Dermis blood vessel endothelial cell (primary cell): ENCODE measurements at regions not wholly inside any gene's neighbourhood (a gene's known extent, or its start where the extent isn't known, plus 50 kb on each side); places are given as distances from the start of the nearest gene placed in this dataset.
"Not testable (repeated sequence)": the region's sequence is repeated elsewhere in the genome, so short reads cannot be mapped to it uniquely, and the experiment has no call there.

Experiments
- DNase-seq: peaks from one replicate; pipeline ENCODE4 v3.0.0; 2010

- DNase-seq = no peak
Observed at GRCh38 chr5:152529440-152529839, 124.4 kb upstream of the NMUR2 start.

GRCh38 chr5:152532714-152533113 is 127.6 kb upstream of the NMUR2 start:
- DNase-seq = peak; percentile 73

- DNase-seq = no peak
Observed at GRCh38 chr5:152534641-152535040, 129.6 kb upstream of the NMUR2 start.

- no peak for DNase-seq
Observed at GRCh38 chr5:152542741-152543140, 137.7 kb upstream of the NMUR2 start.

- no peak for DNase-seq
Observed at GRCh38 chr5:152546493-152546892, 141.4 kb upstream of the NMUR2 start.

DNA sequence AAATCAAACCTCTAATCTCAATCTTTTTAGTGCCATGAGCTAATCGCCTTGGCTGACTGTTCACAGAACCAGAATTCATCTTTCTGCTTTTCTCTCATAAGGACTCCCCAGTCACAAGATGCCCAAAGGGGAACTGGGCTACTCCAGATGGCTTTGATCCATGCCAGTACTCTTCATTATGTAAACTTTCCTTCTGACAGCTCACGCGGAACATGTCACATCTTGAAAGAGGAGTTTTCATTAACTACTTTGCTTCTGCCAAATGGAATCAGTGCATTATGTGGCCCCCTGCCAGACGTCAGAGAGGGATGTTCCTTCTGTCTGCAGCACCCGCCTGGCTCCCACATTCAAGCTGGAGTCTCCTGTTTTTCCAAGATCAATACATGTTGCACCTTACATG is 142.1 kb upstream of the NMUR2 start:
- DNase-seq = no peak

- DNase-seq = no peak
Observed at GRCh38 chr5:152549709-152550108, 144.6 kb upstream of the NMUR2 start.

- no peak for DNase-seq
Observed at GRCh38 chr5:152551061-152551460, 146.0 kb upstream of the NMUR2 start.

GRCh38 chr5:152556784-152557183 is 151.7 kb upstream of the NMUR2 start:
- no peak for DNase-seq

- DNase-seq = peak; percentile 56
Observed at GRCh38 chr5:152560512-152561137, 155.5 kb upstream of the NMUR2 start.

GRCh38 chr5:152568016-152568415 is 162.9 kb upstream of the NMUR2 start:
- DNase-seq = no peak

DNA sequence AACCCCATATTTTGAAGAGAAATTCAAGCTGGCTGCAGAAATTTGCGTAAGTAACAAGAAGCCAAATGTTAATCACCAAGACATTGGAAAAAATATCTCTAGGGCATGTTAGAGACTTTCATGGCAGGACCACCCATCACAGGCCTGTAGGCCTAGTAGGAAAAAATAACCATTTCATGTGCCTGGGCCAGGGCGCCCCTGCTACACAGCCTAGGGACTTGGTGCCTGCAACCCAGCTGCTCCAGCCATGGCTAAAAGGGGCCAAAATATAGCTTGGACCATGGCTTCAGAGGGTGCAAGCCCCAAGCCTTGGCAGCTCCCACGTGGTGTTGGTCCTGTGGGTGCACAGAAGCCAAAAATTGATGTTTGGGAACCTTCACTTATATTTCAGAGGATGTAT is 167.7 kb upstream of the NMUR2 start:
- DNase-seq = no peak

DNA sequence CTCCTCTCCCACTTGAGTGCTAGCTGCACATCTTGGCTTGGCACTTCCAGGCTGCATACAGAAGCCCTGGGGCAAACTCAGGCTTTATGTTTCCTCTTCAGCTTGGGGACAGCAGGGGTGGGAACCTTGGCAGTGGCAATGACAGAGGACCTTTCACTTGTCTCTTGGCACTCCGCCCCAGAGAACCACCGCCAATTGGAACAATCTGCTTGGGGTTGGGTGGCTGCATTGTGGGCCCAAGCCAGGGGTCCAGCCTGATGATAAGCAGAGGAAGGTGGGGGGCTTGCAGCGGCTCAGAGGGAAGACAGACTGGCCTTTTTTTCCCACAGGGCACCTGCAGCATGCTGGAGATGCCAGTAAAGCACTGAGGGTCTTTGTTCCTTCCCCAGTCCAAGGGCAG is 179.0 kb upstream of the NMUR2 start:
- no peak for DNase-seq

DNA sequence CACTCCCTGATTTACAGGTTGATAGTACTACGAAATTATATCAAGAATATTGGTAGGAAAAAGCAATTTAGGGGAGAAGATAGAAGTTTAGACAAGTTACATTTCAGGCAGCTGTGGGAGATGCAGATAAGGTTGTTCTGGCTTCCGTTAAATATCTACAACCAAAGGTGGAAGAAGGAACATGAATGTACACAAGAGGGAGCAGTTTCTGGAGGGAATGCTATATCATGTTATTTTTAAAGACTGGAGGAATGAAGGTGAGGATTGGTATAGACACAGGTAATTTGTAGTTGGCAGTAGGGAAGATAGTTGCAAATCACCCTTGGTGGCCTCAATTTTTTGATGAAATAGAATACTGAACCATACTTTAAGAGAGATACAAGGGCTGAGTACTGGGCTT is 187.3 kb upstream of the NMUR2 start:
- DNase-seq = no peak

DNA sequence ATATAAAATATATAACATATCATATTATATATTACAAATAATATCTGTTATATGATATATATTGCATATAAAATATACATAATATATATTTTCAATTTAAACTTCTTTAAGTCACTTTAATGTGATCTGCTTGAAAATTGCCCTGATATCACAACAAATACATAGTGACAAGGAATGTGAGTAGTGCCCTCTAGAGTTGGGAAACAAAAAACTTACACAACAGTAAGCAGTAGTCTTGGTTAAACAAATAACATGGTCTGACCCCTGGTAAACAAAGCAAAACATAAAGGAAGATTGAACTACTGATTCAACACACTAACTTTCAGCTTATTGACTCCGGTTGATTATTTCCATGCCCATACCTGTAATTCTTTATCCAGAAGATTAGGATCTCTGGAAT is 188.3 kb upstream of the NMUR2 start:
- DNase-seq = no peak

DNA sequence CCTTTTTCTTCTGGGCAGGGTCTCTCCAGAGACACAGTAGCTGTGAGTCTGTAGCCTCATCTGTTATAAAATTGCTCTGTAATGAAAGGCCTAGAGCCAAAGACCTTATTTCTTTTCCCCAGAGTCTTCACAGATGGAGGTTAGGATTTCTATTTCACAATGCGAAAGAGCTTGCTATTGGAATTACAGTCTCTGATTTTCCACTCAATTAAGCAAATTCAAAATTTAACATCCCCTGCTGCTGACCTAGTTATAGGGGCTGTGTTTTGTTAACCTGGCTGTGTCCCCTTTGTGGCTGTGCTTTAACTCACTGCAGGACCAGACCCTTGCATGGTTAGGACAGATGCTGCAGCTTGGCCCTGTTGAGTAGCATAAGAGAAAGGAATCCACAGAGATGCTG is 190.3 kb upstream of the NMUR2 start:
- no peak for DNase-seq

DNA sequence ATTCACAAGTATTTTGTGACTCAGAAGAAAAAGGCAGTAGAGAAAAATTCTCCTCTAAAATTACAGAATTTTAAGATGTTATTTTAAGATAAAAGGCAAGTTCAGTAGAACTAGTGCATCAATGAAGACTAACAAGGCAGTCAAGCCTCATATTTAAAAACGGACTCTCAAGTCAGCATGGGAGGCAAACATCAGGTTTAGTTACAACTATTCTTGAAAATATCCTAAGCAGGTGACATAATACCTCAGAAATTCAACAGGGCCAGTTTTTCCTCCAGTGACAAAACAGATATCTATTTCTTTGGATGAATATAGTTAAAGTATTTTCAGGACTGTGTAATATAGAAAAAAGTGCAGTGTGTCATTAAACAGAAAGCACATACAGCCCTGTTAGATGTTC is 194.0 kb upstream of the NMUR2 start:
- no peak for DNase-seq

DNA sequence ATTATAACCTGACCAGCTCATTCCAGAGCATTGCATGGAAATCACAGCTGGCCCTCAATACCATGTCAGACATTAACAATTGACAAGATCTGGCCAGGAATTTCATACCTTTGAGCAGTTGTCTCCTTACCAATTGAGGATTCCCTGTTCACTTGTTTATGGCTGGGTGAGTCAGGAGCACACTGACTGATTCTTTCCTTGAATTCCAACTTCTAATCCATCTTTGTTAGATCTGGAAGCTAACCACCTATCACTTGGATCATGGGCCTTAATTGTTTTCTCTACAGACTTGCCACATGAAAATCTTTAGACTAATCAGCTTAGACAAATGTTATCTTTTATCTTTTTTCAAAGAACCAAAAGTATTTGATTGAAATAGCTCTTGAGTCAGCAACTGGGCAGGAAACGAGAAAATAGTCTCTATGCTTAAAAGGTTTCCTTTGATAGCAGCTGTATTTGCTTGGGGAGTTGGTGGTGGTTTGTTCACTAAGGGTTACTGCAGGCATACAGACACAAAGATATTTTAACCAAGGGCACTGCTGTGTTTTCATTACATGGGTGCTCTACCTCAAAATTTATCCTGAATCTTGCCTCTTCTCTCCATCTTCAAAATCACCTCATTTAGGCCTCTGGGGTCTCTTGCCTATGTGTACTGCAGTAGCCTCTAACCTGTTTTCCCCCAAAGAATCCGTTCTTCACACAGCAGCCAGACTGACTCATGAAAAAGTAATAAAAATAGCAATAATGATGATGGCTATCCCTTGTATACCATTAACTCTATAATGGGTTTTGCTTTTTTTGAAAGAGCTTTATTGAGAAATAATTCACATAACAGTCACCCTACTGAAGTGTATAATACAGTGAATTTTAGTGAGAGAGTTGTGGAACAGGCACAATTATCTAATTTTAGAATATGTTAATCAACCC is 197.0 kb upstream of the NMUR2 start:
- DNase-seq = no peak

- DNase-seq = not testable (repeated sequence)
Observed at GRCh38 chr5:152606050-152606449, 201.0 kb upstream of the NMUR2 start.

- DNase-seq = no peak
Observed at GRCh38 chr5:152606776-152607364, 201.8 kb upstream of the NMUR2 start.

- no peak for DNase-seq
Observed at GRCh38 chr5:152607401-152608160, 202.5 kb upstream of the NMUR2 start.

DNA sequence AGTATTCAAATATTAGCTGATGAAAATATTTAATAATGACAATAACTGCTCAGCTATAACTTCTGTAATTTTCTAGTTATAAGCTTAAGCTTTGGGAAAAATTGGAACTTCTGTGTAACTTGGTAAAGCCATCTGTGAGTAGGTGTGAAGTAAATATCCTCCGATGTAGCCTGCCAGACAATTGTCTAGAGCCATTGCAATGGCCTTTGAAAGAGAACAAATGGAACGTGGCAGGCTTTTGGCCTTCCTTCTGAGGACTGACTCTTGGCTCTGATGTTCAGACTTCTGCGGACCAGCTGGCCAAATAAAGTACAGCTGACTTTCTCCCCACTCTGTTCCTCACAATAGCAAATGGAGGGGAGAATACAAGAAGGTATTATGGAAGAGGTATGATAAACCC is 203.4 kb upstream of the NMUR2 start:
- DNase-seq = no peak

DNA sequence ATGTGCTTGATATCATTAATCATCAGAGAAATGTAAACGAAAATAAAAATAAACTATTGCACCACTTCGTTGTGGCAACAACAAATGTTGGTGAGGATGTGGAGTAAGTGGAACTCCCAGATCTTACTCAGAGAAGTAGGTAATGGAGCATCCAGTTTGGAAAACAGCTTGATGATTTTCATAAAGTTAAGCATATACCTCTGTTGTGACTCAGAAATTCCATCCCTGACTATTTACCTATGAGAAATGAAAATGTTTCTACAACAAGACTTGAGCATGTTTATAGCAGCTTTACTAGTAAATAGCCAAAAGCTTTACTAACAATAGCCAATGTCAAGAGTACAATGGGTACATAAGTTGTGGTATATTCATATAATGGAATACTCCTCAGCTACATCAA is 214.7 kb upstream of the NMUR2 start:
- DNase-seq = no peak
